ENCODE measurements at regions not wholly inside any gene's neighbourhood (a gene's known extent, or its start where the extent isn't known, plus 50 kb on each side); places are given as distances from the start of the nearest gene placed in this dataset.

GRCh38 chr3:115478359-115478758, 145.0 kb upstream of the GAP43 start:
- TF ChIP-seq CTCF (IDR thresholded peaks at IDR 0.05) = no peak
- TF ChIP-seq ZFX (IDR thresholded peaks at IDR 0.05; ENCODE audit: borderline replicate concordance) = no peak
